GM18507 (cell line): ENCODE measurements at regions not wholly inside any gene's neighbourhood (a gene's known extent, or its start where the extent isn't known, plus 50 kb on each side); places are given as distances from the start of the nearest gene placed in this dataset.
"Not testable (repeated sequence)": the region's sequence is repeated elsewhere in the genome, so short reads cannot be mapped to it uniquely, and the experiment has no call there.

Source experiments
- DNase-seq: peaks from one replicate; pipeline ENCODE4 v3.0.0; 2011; ENCODE audit warnings: low read depth; ENCODE audit not compliant: insufficient read length; ENCODE audit errors: extremely low spot score
- FAIRE-seq: peaks from 2 replicates; lab custom pipeline; 2011; peaks lifted over from hg19 to GRCh38; lab: Jason Lieb, UNC

GRCh38 chr4:84159762-84160161 lies 339.3 kb downstream of the NKX6-1 start:
- DNase-seq (no peak), FAIRE-seq (no peak)

- DNase-seq: no peak
- no peak for FAIRE-seq
Observed at GRCh38 chr4:84158670-84159069, 340.4 kb downstream of the NKX6-1 start.

- no peak for DNase-seq
- FAIRE-seq: no peak
Observed at GRCh38 chr4:84151574-84151973, 347.5 kb downstream of the NKX6-1 start.

GRCh38 chr4:84150177-84150576 lies 348.9 kb downstream of the NKX6-1 start:
- no peak for DNase-seq
- no peak for FAIRE-seq

GRCh38 chr4:84147831-84148230 lies 351.3 kb downstream of the NKX6-1 start:
- FAIRE-seq (no peak), DNase-seq (no peak)

GRCh38 chr4:84146300-84146959 lies 352.7 kb downstream of the NKX6-1 start:
- DNase-seq (no peak), FAIRE-seq (no peak)

- no peak for FAIRE-seq
- no peak for DNase-seq
Observed at GRCh38 chr4:84145176-84145575, 353.9 kb downstream of the NKX6-1 start.

- not testable (repeated sequence) for FAIRE-seq, DNase-seq
Observed at GRCh38 chr4:84126911-84127310, 372.2 kb downstream of the NKX6-1 start.

GRCh38 chr4:84126061-84126787 lies 372.9 kb downstream of the NKX6-1 start:
- FAIRE-seq (no peak), DNase-seq (no peak)

GRCh38 chr4:84110040-84110439 lies 389.1 kb downstream of the NKX6-1 start:
- DNase-seq: no peak
- FAIRE-seq: no peak

- FAIRE-seq, DNase-seq: not testable (repeated sequence)
Observed at GRCh38 chr4:84101653-84102625, 397.2 kb downstream of the NKX6-1 start.

GRCh38 chr4:84100071-84100470 lies 399.0 kb downstream of the NKX6-1 start:
- no peak for DNase-seq
- FAIRE-seq: no peak

- DNase-seq: no peak
- no peak for FAIRE-seq
Observed at GRCh38 chr4:84099599-84099998, 399.5 kb downstream of the NKX6-1 start.

GRCh38 chr4:84091266-84091665 lies 407.8 kb downstream of the NKX6-1 start:
- no peak for FAIRE-seq
- no peak for DNase-seq

GRCh38 chr4:84089652-84090437 lies 409.2 kb downstream of the NKX6-1 start:
- FAIRE-seq: no peak
- no peak for DNase-seq

- no peak for FAIRE-seq
- DNase-seq: no peak
Observed at GRCh38 chr4:84085986-84086385, 413.1 kb downstream of the NKX6-1 start.

- no peak for FAIRE-seq
- no peak for DNase-seq
Observed at GRCh38 chr4:84070289-84070688, 428.8 kb downstream of the NKX6-1 start.

- no peak for FAIRE-seq
- DNase-seq: no peak
Observed at GRCh38 chr4:84063619-84064018, 435.5 kb downstream of the NKX6-1 start.

- DNase-seq: no peak
- no peak for FAIRE-seq
Observed at GRCh38 chr4:84058201-84058600, 440.9 kb downstream of the NKX6-1 start.
